H1 (cell line): ENCODE measurements at regions not wholly inside any gene's neighbourhood (a gene's known extent, or its start where the extent isn't known, plus 50 kb on each side); places are given as distances from the start of the nearest gene placed in this dataset.

ENCODE experiments used
- CTCF ChIA-PET: fragments of 300-600 bp; sonication (Branson Sonifier 250); formaldehyde crosslinking; loops from one replicate; lab custom pipeline; 2021; ENCODE audit not compliant: partially characterized antibody; lab: Charles Lee
- POLR2A ChIA-PET: fragments of 300-600 bp; sonication (Branson Sonifier 250); formaldehyde crosslinking; loops from one replicate; lab custom pipeline; 2021; ENCODE audit warnings: inconsistent platforms; ENCODE audit not compliant: partially characterized antibody; lab: Charles Lee
- DNase-seq, 2 experiments: peaks; one replicate each; pipeline versions ENCODE4 v3.0.0 to v3.0.0-alpha.2; 2010 to 2022; ENCODE audit warnings: low spot score in 2 of 2, low read depth in 1 of 2, mixed read lengths in 1 of 2
- FAIRE-seq: peaks from 2 replicates; lab custom pipeline; 2011; peaks lifted over from hg19 to GRCh38; lab: Jason Lieb, UNC
- H2AFZ ChIP-seq: 2 replicates; pipeline ENCODE4 v1.8.1; 2012; ENCODE audit warnings: low read length, inconsistent platforms
- H2AK5ac ChIP-seq: 2 replicates; pipeline ENCODE4 v1.6.1; 2013; ENCODE audit warnings: low read depth, low read length
- H2BK120ac ChIP-seq: replicated peaks from 2 replicates; pipeline ENCODE3; 2013; ENCODE audit warnings: low read depth, low read length, inconsistent platforms
- H2BK12ac ChIP-seq: 2 replicates; pipeline ENCODE4 v1.6.1; 2013; ENCODE audit warnings: low read depth, low read length
- H2BK15ac ChIP-seq: 2 replicates; pipeline ENCODE4 v1.6.1; 2013; ENCODE audit warnings: low read length
- H2BK20ac ChIP-seq: 2 replicates; pipeline ENCODE4 v1.6.1; 2013; ENCODE audit warnings: low read length
- H2BK5ac ChIP-seq: 2 replicates; pipeline ENCODE4 v1.6.1; 2013; ENCODE audit warnings: low read depth, low read length
- H3K14ac ChIP-seq: 2 replicates; pipeline ENCODE4 v1.6.1; 2013; ENCODE audit warnings: inconsistent platforms; ENCODE audit not compliant: insufficient read length
- H3K18ac ChIP-seq: 2 replicates; pipeline ENCODE4 v1.6.1; 2013; ENCODE audit warnings: low read length; ENCODE audit errors: extremely low read depth
- H3K23ac ChIP-seq: 2 replicates; pipeline ENCODE4 v1.6.1; 2013; ENCODE audit warnings: inconsistent platforms; ENCODE audit not compliant: insufficient read length
- H3K23me2 ChIP-seq: 2 replicates; pipeline ENCODE4 v1.6.1; 2013; ENCODE audit warnings: low read depth, low read length
- H3K27ac ChIP-seq: 2 replicates; pipeline ENCODE4 v1.6.1; 2011; ENCODE audit warnings: low read depth, low read length, inconsistent platforms
- H3K27me3 ChIP-seq, 4 experiments: replicated peaks in 1 of 4; 1 replicate in 1 of 4; 2 replicates in 3 of 4; pipeline versions ENCODE4 v1.6.1 to v1.8.1; 2011 to 2013; ENCODE audit warnings: low read length in 3 of 4, mild to moderate bottlenecking in 3 of 4, inconsistent platforms in 2 of 4, mixed read lengths in 2 of 4, moderate library complexity in 1 of 4; ENCODE audit not compliant: control insufficient read depth in 3 of 4, insufficient read depth in 3 of 4; ENCODE audit errors: extremely low read depth in 1 of 4
- H3K36me3 ChIP-seq, 4 experiments: 2 replicates each; pipeline versions ENCODE4 v1.6.1 to v1.8.1; 2011 to 2013; ENCODE audit warnings: mild to moderate bottlenecking in 4 of 4, low read length in 3 of 4, moderate library complexity in 2 of 4, control low read depth in 1 of 4, inconsistent platforms in 1 of 4; ENCODE audit not compliant: insufficient read depth in 4 of 4, control insufficient read depth in 2 of 4
- H3K4ac ChIP-seq: replicated peaks from 2 replicates; pipeline ENCODE3; 2013; ENCODE audit warnings: low read length, low read depth, mixed read lengths, inconsistent platforms; ENCODE audit not compliant: insufficient read length
- H3K4me1 ChIP-seq, 4 experiments: replicated peaks in 1 of 4; 1 replicate in 1 of 4; 2 replicates in 3 of 4; pipeline versions ENCODE4 v1.6.1 to v1.8.1; 2011 to 2013; ENCODE audit warnings: low read length in 3 of 4, inconsistent platforms in 2 of 4, mixed read lengths in 1 of 4; ENCODE audit not compliant: insufficient read depth in 4 of 4, control insufficient read depth in 3 of 4
- H3K4me2 ChIP-seq, 2 experiments: 2 replicates each; pipeline versions ENCODE4 v1.6.1 to v1.8.1; 2011 to 2013; ENCODE audit warnings: low read depth in 2 of 2, low read length in 2 of 2, control low read depth in 1 of 2, inconsistent platforms in 1 of 2, mild to moderate bottlenecking in 1 of 2; ENCODE audit not compliant: insufficient read depth in 1 of 2
- H3K4me3 ChIP-seq, 4 experiments: fragments of 200-600, 300-600 bp in 1 of 4; sonication (generic), shearing (Covaris generic), sonication (Bioruptor Twin) in 1 of 4; 2 replicates each; pipeline versions ENCODE4 v1.5.1 to v1.8.1; 2011 to 2016; ENCODE audit warnings: low read length in 4 of 4, low read depth in 3 of 4, control low read depth in 2 of 4, inconsistent platforms in 2 of 4, mild to moderate bottlenecking in 2 of 4, mixed read lengths in 1 of 4, moderate library complexity in 1 of 4; ENCODE audit not compliant: insufficient read depth in 2 of 4; ENCODE audit errors: extremely low read depth in 1 of 4
- H3K56ac ChIP-seq: replicated peaks from 2 replicates; pipeline ENCODE3; 2013; ENCODE audit warnings: low read depth, mild to moderate bottlenecking, mixed read lengths, low read length, inconsistent platforms; ENCODE audit not compliant: insufficient read length
- H3K79me1 ChIP-seq: 2 replicates; pipeline ENCODE4 v1.6.1; 2013; ENCODE audit warnings: low read depth, low read length, control low read depth
- H3K79me2 ChIP-seq, 2 experiments: 2 replicates each; pipeline versions ENCODE4 v1.6.1 to v1.8.1; 2012 to 2013; ENCODE audit warnings: low read length in 2 of 2, mild to moderate bottlenecking in 2 of 2, inconsistent platforms in 1 of 2; ENCODE audit not compliant: insufficient read depth in 2 of 2, control insufficient read depth in 1 of 2
- H3K9ac ChIP-seq, 4 experiments: replicated peaks in 1 of 4; 1 replicate in 1 of 4; 2 replicates in 3 of 4; pipeline versions ENCODE4 v1.6.1 to v1.8.1; 2011 to 2013; ENCODE audit warnings: low read depth in 3 of 4, low read length in 3 of 4, control low read depth in 2 of 4, mild to moderate bottlenecking in 2 of 4, moderate library complexity in 2 of 4, inconsistent platforms in 1 of 4; ENCODE audit errors: extremely low read depth in 1 of 4
- H3K9me3 ChIP-seq, 2 experiments: 2 replicates each; pipeline versions ENCODE4 v1.6.1 to v1.8.1; 2012 to 2013; ENCODE audit warnings: mild to moderate bottlenecking in 2 of 2, moderate library complexity in 2 of 2, control low read depth in 1 of 2, inconsistent platforms in 1 of 2, low read depth in 1 of 2, low read length in 1 of 2, mixed read lengths in 1 of 2; ENCODE audit not compliant: insufficient read depth in 2 of 2
- H4K20me1 ChIP-seq, 2 experiments: replicated peaks in 1 of 2; 2 replicates each; pipeline versions ENCODE3 to v1.8.1; 2011 to 2013; ENCODE audit warnings: inconsistent platforms in 2 of 2, low read length in 2 of 2, mild to moderate bottlenecking in 1 of 2; ENCODE audit not compliant: insufficient read depth in 2 of 2, control insufficient read depth in 1 of 2
- H4K5ac ChIP-seq: 2 replicates; pipeline ENCODE4 v1.6.1; 2013; ENCODE audit warnings: low read length, low read depth, mixed read lengths, inconsistent platforms; ENCODE audit not compliant: insufficient read length
- H4K8ac ChIP-seq: 2 replicates; pipeline ENCODE4 v1.8.0; 2013; ENCODE audit warnings: mild to moderate bottlenecking, moderate library complexity, low read length, inconsistent platforms; ENCODE audit not compliant: insufficient read depth; ENCODE audit errors: extremely low read depth
- H4K91ac ChIP-seq: replicated peaks from 2 replicates; pipeline ENCODE3; 2013; ENCODE audit warnings: low read length, mixed read lengths, inconsistent platforms; ENCODE audit not compliant: insufficient read length
- KDM5A ChIP-seq: fragments of 200-600 bp; IDR thresholded peaks from 2 replicates; pipeline ENCODE4 v1.7.1; 2012; ENCODE audit warnings: mild to moderate bottlenecking, low read length, inconsistent platforms, mixed read lengths
- POLR2AphosphoS5 ChIP-seq: IDR thresholded peaks from 2 replicates; pipeline ENCODE4 v1.6.1; 2011; ENCODE audit warnings: low read depth, low read length
- RAD21 ChIP-seq, 2 experiments: IDR thresholded peaks in 1 of 2; conservative IDR thresholded peaks in 1 of 2; 2 replicates each; pipeline ENCODE4 v1.6.1; 2011; ENCODE audit warnings: low read depth in 2 of 2, low read length in 2 of 2, improper control_type of control experiment in 1 of 2, inconsistent platforms in 1 of 2, mild to moderate bottlenecking in 1 of 2, moderate library complexity in 1 of 2
- WGBS, 2 experiments: shearing (Covaris generic) in 1 of 2; methylation state at CpG; one replicate each; pipeline versions ENCODE4 v1.1.6 to v1.1.7; 2013 to 2015; ENCODE audit warnings: low lambda C conversion rate in 2 of 2, mixed read lengths in 2 of 2, inconsistent platforms in 1 of 2, low coverage in 1 of 2, missing lambda C conversion rate in 1 of 2; ENCODE audit not compliant: insufficient replicate concordance in 2 of 2, insufficient coverage in 1 of 2, insufficient read length in 1 of 2; ENCODE audit errors: extremely low coverage in 1 of 2, missing lambda C conversion rate in 1 of 2; 5-methylcytosine and 5-hydroxymethylcytosine counted together
- TF ChIP-seq, protein P1 (sequence below), 3 experiments: IDR thresholded peaks; 1 replicate in 2 of 3; 2 replicates in 1 of 3; pipeline versions ENCODE4 v1.5.1 to v1.6.1; 2011; ENCODE audit warnings: low read length in 3 of 3, mild to moderate bottlenecking in 3 of 3, inconsistent platforms in 2 of 3, low read depth in 1 of 3, moderate library complexity in 1 of 3; ENCODE audit not compliant: insufficient read depth in 1 of 3; ENCODE audit errors: control extremely low read depth in 1 of 3

DNA sequence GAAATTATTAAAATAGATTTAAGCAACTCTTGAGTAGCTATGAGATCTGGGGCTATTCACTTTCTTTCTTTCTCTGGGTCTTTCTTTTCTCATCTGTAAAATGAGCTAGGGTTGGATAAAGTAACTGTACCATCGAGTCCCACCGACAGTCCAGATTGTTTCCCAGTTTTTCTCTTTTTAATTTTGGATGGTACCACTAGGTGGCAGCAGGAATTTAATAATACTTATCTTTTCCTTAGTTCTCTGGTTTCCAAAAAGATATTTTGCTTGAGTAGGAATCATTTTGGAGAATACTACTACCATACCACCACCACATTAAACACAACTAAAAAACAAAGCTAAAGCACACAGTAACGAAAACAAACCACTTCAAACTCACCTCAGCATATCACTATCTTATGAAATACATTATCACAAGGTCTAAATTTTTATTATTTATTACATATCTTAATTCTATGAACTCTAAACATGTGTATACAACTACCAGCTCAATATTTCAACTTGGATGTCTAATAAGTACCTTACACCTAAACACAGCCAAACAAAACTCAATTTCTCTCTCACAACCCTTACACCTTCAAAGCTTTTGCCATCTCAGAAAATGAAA lies 584.0 kb downstream of the KCNA4 start:
- Histone ChIP-seq H4K20me1 (no peaks in the 10 kb centered on the region), H2BK15ac (no peak overlapping the region), H3K9me3 (peaks cover 6 to 7% of the 10 kb centered on the region in 2 experiments; a peak in 3 of 4 replicates), H3K27ac (no peak overlapping the region), H4K91ac (no peak overlapping the region), H3K4ac (no peak overlapping the region), H2BK120ac (no peak overlapping the region), H3K27me3 (no peaks in the 10 kb centered on the region), H3K9ac (no peak overlapping the region), H2BK12ac (no peak overlapping the region), H3K23me2 (no peaks in the 10 kb centered on the region), H2AK5ac (no peak overlapping the region), H3K4me2 (no peak overlapping the region), H3K4me1 (no peaks in the 10 kb centered on the region), H4K5ac (no peak overlapping the region), H3K14ac (no peak overlapping the region), H3K56ac (no peak overlapping the region), H3K18ac (no peak overlapping the region), H2BK5ac (no peak overlapping the region), H3K36me3 (no peaks in the 10 kb centered on the region), H2AFZ (no peak overlapping the region), H3K79me1 (no peaks in the 10 kb centered on the region), H3K23ac (no peak overlapping the region), H4K8ac (no peak overlapping the region), H3K4me3 (no peak overlapping the region), H3K79me2 (no peaks in the 10 kb centered on the region), H2BK20ac (no peak overlapping the region)
- ChIA-PET CTCF (interaction anchor here (0.8 to 2.7 kb wide), 33 partner anchors 10 to 1549 kb away, joined by 3 to 15 read pairs (median 4); partner anchors contain the start of gene ARL14EP), POLR2A (no interaction called here)
- TF ChIP-seq, protein P1, sequence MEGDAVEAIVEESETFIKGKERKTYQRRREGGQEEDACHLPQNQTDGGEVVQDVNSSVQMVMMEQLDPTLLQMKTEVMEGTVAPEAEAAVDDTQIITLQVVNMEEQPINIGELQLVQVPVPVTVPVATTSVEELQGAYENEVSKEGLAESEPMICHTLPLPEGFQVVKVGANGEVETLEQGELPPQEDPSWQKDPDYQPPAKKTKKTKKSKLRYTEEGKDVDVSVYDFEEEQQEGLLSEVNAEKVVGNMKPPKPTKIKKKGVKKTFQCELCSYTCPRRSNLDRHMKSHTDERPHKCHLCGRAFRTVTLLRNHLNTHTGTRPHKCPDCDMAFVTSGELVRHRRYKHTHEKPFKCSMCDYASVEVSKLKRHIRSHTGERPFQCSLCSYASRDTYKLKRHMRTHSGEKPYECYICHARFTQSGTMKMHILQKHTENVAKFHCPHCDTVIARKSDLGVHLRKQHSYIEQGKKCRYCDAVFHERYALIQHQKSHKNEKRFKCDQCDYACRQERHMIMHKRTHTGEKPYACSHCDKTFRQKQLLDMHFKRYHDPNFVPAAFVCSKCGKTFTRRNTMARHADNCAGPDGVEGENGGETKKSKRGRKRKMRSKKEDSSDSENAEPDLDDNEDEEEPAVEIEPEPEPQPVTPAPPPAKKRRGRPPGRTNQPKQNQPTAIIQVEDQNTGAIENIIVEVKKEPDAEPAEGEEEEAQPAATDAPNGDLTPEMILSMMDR (IDR thresholded peaks at IDR 0.05; ENCODE audit: control extremely low read depth in 1 of 3, insufficient read depth in 1 of 3, low read depth in 1 of 3, low read length in 3 of 3): peak in 1 of 3 experiments; percentile 31; a peak in 2 of 4 replicates
- TF ChIP-seq KDM5A (no peak), RAD21 (IDR thresholded peaks at IDR 0.05 in 1 of 2, conservative IDR thresholded peaks at IDR 0.05 in 1 of 2; ENCODE audit: low read depth in 2 of 2, low read length in 2 of 2) (peak; percentile 49 to 58), POLR2AphosphoS5 (no peak)
- WGBS, 2 experiments: 72% methylated on average over 3 of the region's 3 CpGs; no CpG with 5 or more reads in 1 of the 2 experiments
- DNase-seq (no peak), FAIRE-seq (no peak)
